HG03460 (cell line): ENCODE measurements at regions not wholly inside any gene's neighbourhood (a gene's known extent, or its start where the extent isn't known, plus 50 kb on each side); places are given as distances from the start of the nearest gene placed in this dataset.

Experiments used
- ATAC-seq: cut with Tn5 transposase; IDR thresholded peaks from one replicate; pipeline ENCODE4 v1.9.1; 2021; ENCODE audit not compliant: unreplicated experiment

DNA sequence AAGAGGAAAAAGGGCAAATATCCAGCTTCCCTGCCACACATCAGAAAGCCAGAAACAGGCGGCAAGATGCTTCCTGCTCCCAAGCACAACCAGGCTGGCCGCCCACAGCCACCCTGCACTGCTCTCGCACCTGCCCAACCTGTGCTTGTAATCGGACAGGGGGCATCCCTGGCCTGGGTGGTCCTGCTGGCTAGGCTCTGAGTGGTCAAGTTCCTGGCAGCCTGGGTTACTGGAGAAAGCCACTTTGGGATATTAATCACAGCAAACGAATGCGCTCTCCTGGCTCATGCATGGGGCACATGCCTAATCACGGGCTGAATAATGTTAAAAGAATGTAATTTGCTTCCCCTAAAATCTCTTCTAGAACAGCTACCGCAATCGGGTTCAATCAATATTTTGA is 442.4 kb downstream of the MCTP2 start:
- ATAC-seq, result no peak

DNA sequence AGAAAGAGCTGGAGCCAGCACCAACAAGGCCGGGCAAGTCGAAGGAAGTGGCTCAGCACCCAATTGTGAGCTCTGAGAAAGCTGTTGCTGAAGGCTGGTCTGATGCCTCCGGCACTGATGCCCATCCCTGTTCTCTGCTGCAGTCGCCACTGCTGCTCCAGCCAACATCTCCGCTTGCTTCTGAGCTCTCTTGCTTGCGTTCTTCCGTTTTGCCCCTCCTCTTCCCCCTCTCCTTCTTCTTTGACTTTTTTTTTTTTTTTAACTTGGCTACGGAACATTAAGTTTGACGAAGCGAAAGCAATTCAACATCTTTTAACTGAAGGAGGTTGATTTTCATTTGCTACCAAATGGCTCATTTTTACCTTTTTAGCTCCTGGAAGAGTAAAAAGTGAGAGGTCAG is 442.9 kb downstream of the MCTP2 start:
- ATAC-seq, result no peak

GRCh38 chr15:94677202-94677790 is 445.9 kb downstream of the MCTP2 start:
- ATAC-seq, result no peak

GRCh38 chr15:94682171-94682570 is 450.8 kb downstream of the MCTP2 start:
- no peak for ATAC-seq

- no peak for ATAC-seq
Measured at GRCh38 chr15:94683902-94684301, 452.5 kb downstream of the MCTP2 start.

DNA sequence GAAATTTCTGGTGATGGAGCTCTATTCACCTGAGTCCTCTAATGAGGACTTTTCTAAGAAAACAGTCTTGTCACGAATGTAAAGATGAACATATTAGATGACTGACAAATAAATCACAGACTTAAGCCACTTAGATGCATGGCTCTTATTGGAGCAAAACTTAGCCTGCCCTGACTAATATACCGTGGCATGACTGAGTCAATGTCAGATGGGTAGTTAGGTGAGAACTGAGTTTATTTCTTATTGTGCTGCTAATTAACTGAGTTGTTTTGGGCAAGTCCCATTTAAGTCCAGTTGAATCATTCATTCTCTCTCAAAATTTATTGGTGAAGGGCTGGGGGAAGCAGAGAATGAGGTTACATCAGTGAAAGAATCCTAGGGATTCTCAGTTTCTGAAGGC is 459.8 kb downstream of the MCTP2 start:
- no peak for ATAC-seq

- ATAC-seq, result no peak
Measured at GRCh38 chr15:94692710-94693109, 461.3 kb downstream of the MCTP2 start.

DNA sequence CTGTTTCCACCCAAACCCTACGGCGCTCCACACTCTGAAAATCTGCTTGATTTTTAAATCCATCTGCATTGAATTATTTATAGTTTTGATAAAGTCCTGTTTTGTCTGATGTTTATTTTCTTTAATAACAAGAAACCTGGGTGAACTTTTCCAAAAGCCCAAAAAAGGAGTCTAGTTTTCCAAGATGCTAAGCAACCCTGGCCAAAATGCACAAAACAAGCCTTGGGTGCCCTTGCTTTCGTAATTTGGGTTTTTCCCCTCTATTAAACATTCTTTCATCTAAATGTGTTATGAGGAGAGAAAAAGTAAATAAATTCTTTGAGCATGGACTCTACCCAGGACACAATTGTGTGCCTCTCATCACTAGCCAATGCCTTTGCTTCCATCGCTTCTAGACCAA is 468.9 kb downstream of the MCTP2 start:
- ATAC-seq, result no peak

DNA sequence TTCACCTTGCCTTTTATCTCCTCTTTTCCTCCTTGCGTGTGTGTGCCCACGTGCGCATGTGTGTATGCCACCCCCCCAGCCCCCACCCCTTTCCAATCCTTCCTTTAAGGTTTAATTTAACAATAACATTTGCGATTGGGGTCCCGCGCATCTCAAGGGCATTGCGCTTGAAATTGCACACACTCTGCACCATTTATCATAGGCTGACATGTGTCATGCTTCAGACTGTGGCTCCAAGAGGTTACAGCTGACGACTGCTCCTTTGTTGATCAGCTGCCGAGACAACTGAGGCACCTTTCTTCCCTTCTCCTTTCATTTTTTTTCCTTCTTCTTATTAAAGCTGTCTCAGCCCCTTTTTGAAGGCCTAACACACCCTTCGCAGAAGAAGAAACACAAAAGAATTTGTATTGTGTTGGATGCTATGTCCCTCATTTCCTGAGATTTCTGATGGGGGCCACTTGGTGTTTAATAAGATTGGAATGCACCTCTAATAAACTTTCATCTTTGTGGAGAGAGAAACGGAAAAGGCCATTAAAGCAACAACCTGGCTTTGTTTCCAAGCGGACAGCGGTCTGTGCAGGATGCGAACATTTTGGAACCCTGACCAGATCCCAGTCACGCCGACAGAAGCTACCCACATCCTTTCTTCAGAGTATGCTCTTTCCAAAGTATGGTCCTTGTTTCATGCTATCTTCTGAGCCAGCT is 470.1 kb downstream of the MCTP2 start:
- ATAC-seq, result no peak

DNA sequence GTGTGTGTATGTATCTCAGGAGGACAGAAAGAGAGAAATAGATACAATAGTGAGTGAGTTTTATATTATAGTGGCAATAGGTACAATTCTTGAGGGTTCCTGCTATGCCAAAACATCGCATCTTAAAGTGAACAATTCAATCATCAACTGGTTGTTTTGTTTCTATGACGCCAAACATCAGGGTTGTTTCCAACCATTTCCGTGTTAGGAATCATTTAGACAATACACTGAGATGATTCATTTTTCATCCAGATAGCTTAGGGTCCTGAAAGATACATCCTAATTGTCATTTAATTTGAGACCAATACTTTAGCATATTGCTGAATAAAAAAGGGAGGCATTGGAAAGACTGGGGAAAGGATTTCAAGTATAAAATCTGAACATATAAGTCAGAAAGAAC is 472.2 kb downstream of the MCTP2 start:
- ATAC-seq, result no peak

- no peak for ATAC-seq
Measured at GRCh38 chr15:94704421-94704820, 473.1 kb downstream of the MCTP2 start.

- ATAC-seq, result no peak
Measured at GRCh38 chr15:94704946-94705345, 473.6 kb downstream of the MCTP2 start.

DNA sequence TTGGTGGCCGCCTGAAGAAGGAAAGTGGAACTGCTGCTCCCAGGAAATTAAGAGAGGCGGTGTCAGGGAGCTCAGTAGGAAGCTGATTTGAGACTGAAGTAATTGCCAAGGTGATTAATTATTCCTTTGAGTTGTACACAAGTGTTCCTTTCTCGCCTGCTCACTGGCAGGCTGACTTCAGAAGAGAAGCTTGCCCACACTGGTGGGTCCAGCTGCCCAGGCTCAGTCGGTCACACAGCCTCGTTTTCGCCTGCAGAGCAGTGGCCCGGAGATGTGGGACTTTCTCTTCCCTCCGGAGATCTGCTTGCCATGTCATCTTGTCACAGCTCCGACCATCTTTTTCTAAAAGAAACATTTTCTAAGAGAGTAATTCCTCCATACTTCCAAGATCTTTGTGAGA is 478.0 kb downstream of the MCTP2 start:
- no peak for ATAC-seq

DNA sequence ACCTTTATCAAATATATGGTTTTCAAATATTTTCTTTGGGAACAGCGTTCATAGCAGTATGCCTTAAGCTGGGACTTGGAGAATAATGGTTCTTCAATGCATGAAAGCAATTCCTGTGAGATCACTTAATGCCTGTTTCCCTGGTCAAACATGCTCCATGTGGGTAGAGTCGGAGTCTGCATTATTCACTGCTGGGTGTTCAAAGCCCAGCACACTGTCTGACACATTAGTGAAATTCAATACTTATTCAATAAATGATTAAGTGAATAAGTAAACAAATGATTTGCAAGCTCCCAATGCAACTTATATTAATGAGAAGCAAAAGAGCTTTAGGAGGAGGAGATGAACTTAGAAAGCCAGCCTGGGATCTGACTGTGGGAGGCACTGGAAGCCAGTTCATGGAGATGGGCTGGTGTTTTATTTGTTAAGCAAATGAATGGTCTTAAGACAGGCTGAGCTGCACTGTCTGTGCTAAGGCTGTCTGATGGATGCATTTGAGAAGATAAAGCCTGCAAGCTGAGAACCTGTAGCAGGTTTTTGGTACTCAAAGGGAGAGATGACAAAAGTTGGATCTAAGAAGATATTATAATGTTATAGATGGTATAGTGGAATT is 490.8 kb downstream of the MCTP2 start:
- no peak for ATAC-seq

- ATAC-seq, result no peak
Measured at GRCh38 chr15:94723801-94724200, 492.4 kb downstream of the MCTP2 start.

DNA sequence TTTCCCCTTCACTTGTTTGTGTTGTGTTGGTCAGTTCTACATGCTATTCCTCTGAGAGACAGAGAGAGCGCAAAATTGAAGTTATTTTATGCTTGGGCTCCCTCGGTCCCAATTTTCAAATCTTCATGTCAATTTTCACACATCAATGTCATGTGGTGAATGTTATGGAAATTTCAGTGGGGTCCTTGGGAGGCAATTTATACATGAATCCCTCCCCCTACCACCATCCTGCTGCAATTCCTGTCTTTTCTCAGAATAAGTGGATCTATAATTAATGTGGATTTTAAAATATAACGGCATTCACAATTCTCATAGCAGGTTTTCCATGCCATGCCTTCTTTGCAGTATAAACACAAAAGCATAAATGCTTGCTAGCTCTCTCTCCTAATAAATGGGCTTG is 499.9 kb downstream of the MCTP2 start:
- no peak for ATAC-seq

- no peak for ATAC-seq
Measured at GRCh38 chr15:94734460-94734859, 503.1 kb downstream of the MCTP2 start.

DNA sequence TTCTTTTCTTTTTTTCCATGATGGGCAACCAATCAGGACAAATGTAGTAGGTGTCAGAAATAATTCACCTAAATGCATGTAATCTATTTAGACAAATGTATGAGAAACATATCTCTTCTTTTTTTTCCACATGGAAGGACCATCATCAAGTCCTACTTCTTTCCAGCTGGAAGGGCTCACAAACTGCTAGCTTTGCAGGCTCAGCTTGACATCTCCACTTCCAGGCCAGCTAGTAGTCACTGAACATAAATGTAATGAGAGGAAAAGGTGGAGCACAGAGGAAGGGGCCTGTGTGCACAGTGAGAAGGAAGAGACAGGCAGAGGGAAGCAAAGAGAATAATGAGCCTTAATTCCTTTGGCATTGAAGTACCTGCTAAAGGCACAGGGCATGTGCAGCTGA is 504.9 kb downstream of the MCTP2 start:
- ATAC-seq, result no peak

DNA sequence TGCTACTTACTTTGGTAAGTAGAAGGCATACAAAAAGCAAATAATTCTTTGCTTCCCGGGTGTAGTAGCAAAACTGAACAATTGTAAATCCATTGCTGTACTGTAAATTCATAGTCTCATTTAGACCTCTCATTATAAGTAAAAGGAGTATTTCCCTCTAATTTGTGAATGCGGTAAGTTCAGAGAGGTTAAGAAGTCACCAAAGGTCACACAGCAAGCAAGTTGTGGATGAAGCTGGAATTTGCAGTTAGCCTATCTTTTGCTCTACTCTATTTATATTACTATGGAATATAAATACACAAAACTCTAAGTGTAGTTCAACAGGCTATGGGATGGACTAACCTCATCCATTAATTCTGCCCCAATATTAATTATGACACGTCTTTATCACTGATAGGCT is 508.3 kb downstream of the MCTP2 start:
- no peak for ATAC-seq

GRCh38 chr15:94740469-94740868 is 509.1 kb downstream of the MCTP2 start:
- ATAC-seq, result no peak

GRCh38 chr15:94743668-94744067 is 512.3 kb downstream of the MCTP2 start:
- ATAC-seq, result no peak

DNA sequence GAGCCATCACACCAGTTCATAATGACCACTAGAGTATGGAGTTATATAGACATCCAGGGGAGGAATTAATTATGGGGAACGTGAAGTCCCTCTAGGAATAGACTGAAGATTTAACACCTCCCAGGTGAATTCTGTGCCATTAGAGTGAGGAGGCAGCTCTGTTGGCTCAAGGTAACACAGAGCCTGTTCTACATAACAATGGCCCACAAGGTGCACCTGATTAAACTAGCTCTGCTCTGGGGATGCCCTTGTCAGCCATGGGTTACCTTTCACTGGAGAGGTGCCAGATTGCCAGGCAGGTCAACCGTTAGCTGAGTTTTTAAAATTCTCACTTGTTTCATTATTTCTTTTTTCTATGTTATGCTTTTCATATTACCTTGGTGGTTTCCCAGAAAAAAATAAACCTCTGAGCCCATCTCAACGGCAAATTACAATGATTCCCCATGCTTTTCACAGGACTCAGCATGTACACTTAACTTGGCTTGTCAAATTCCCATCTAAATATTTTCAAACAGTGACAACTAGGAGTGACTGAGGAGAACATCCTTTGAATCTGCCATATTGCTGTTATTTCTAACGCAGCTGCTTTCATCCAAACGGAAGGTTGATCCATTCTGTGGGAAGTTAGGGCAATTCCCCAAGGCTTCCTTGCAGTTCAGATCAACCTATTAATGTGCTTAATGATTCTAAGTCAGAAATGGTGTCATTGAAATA is 512.9 kb downstream of the MCTP2 start:
- ATAC-seq, result no peak
